GM23338 (cell line): ENCODE measurements at regions not wholly inside any gene's neighbourhood (a gene's known extent, or its start where the extent isn't known, plus 50 kb on each side); places are given as distances from the start of the nearest gene placed in this dataset.

ENCODE experiments used
- ATAC-seq: fragments of 200-7000 bp; cut with Tn5 transposase; 3 replicates; pipeline ENCODE4 v1.9.1; 2020
- DNase-seq: peaks from one replicate; pipeline ENCODE4 v3.0.0-alpha.2; 2015; ENCODE audit warnings: low spot score
- H2AFZ ChIP-seq: fragments of 200-600 bp; sonication (generic); 2 replicates; pipeline ENCODE4 v1.8.0; 2016; ENCODE audit warnings: antibody characterized with exemption, mild to moderate bottlenecking, moderate library complexity
- H3F3A ChIP-seq: fragments of 200-600 bp; sonication (generic); replicated peaks from 2 replicates; pipeline ENCODE4 v1.8.0; 2017; ENCODE audit warnings: antibody characterized with exemption, mixed run types, low read depth
- H3K27ac ChIP-seq: fragments of 200-600 bp; sonication (generic); 2 replicates; pipeline ENCODE4 v1.6.1; 2016; ENCODE audit warnings: low read depth
- H3K27me3 ChIP-seq: fragments of 200-600 bp; sonication (generic); 2 replicates; pipeline ENCODE4 v1.8.0; 2016; ENCODE audit warnings: mild to moderate bottlenecking, mixed run types, moderate library complexity; ENCODE audit not compliant: insufficient read depth
- H3K36me3 ChIP-seq: fragments of 200-600 bp; sonication (generic); 2 replicates; pipeline ENCODE4 v1.8.0; 2016; ENCODE audit warnings: mild to moderate bottlenecking; ENCODE audit not compliant: insufficient read depth
- H3K4me1 ChIP-seq: fragments of 200-600 bp; sonication (generic); 2 replicates; pipeline ENCODE4 v1.8.0; 2016; ENCODE audit warnings: mild to moderate bottlenecking, moderate library complexity; ENCODE audit not compliant: insufficient read depth
- H3K4me2 ChIP-seq: fragments of 200-600 bp; sonication (generic); 2 replicates; pipeline ENCODE4 v1.7.1; 2017; ENCODE audit warnings: mixed run types
- H3K4me3 ChIP-seq: fragments of 200-600 bp; sonication (generic); 2 replicates; pipeline ENCODE4 v1.6.1; 2016; ENCODE audit warnings: mixed run types
- H3K79me2 ChIP-seq: fragments of 200-600 bp; sonication (generic); replicated peaks from 2 replicates; pipeline ENCODE4 v1.8.0; 2017; ENCODE audit warnings: mild to moderate bottlenecking; ENCODE audit not compliant: insufficient read depth
- H3K9me2 ChIP-seq: fragments of 200-600 bp; sonication (generic); 2 replicates; pipeline ENCODE4 v1.8.0; 2017; ENCODE audit not compliant: insufficient read depth
- H4K20me1 ChIP-seq: fragments of 200-600 bp; sonication (generic); replicated peaks from 2 replicates; pipeline ENCODE4 v1.8.0; 2017; ENCODE audit warnings: mild to moderate bottlenecking; ENCODE audit not compliant: insufficient read depth
- H3K27ac Mint-ChIP-seq: 2 replicates; pipeline ENCODE4 v1.8.0; 2020; ENCODE audit warnings: inconsistent platforms, mild to moderate bottlenecking, moderate library complexity, mixed read lengths
- H3K27me3 Mint-ChIP-seq: 3 replicates; pipeline ENCODE4 v1.8.0; 2022; ENCODE audit warnings: low read depth, mild to moderate bottlenecking, moderate library complexity, mixed read lengths, inconsistent platforms; ENCODE audit not compliant: insufficient read depth, poor library complexity
- H3K36me3 Mint-ChIP-seq: 3 replicates; pipeline ENCODE4 v1.8.0; 2021; ENCODE audit warnings: low read depth, mild to moderate bottlenecking, inconsistent platforms, moderate library complexity, mixed read lengths
- H3K4me1 Mint-ChIP-seq: 3 replicates; pipeline ENCODE4 v1.8.0; 2020; ENCODE audit warnings: mild to moderate bottlenecking, inconsistent platforms, mixed read lengths
- H3K4me3 Mint-ChIP-seq: 3 replicates; pipeline ENCODE4 v1.8.0; 2021; ENCODE audit warnings: moderate library complexity, mild to moderate bottlenecking, inconsistent platforms, mixed read lengths
- H3K9me3 Mint-ChIP-seq: 3 replicates; pipeline ENCODE4 v1.8.0; 2020; ENCODE audit warnings: moderate library complexity, mild to moderate bottlenecking, inconsistent platforms, mixed read lengths
- CREB1 ChIP-seq: fragments of 250-450 bp; sonication (Bioruptor Pico); IDR thresholded peaks from 2 replicates; pipeline ENCODE4 v1.5.0; 2020; ENCODE audit warnings: low read depth, mild to moderate bottlenecking, moderate library complexity
- EZH2 ChIP-seq: fragments of 200-600 bp; sonication (generic); IDR thresholded peaks from one replicate; pipeline ENCODE4 v1.8.0; 2017; ENCODE audit warnings: antibody characterized with exemption, mild to moderate bottlenecking, low read depth; ENCODE audit not compliant: unreplicated experiment
- JUNB ChIP-seq: IDR thresholded peaks from one replicate; pipeline ENCODE4 v1.6.1; 2016; ENCODE audit warnings: antibody characterized with exemption; ENCODE audit not compliant: unreplicated experiment
- NANOG ChIP-seq: IDR thresholded peaks from 2 replicates; pipeline ENCODE4 v1.6.1; 2016; ENCODE audit warnings: antibody characterized with exemption, borderline replicate concordance
- POLR2AphosphoS5 ChIP-seq: IDR thresholded peaks from 2 replicates; pipeline ENCODE4 v1.6.1; 2016; ENCODE audit warnings: antibody characterized with exemption, low read depth
- STAT1 ChIP-seq: IDR thresholded peaks from one replicate; pipeline ENCODE4 v1.6.1; 2016; ENCODE audit warnings: antibody characterized with exemption; ENCODE audit not compliant: unreplicated experiment
- ZNF114 ChIP-seq: fragments of 250-450 bp; sonication (Bioruptor Pico); IDR thresholded peaks from 2 replicates; pipeline ENCODE4 v1.5.0; 2020; ENCODE audit warnings: mild to moderate bottlenecking, moderate library complexity
- ZNF462 ChIP-seq: fragments of 250-450 bp; sonication (Bioruptor Pico); IDR thresholded peaks from 2 replicates; pipeline ENCODE4 v1.5.0; 2020; ENCODE audit warnings: mild to moderate bottlenecking, moderate library complexity
- TF ChIP-seq, protein P1 (sequence below): IDR thresholded peaks from 2 replicates; pipeline ENCODE4 v1.6.1; 2016; ENCODE audit warnings: antibody characterized with exemption
- TF ChIP-seq, protein P2 (sequence below): IDR thresholded peaks from one replicate; pipeline ENCODE4 v1.6.1; 2018; ENCODE audit warnings: antibody characterized with exemption; ENCODE audit not compliant: unreplicated experiment

DNA sequence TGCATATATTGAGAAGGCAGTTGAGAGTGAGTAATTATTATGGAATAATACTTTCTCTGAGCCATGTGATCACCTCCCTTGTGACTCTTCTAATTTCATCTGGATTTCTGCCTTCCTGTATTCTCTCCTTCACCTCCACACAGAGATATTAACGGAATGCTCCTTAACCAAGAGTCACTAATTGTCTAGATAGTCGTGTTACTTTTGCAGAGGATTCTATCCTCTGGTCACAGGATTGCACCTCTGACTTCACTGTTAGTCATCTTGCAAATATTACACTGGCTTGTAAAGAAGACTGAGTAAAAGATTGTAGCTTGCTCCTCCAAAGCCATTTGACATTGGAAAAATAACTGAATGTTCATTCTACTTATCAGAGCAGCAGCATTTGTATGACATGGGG is 160.9 kb downstream of the SH2D1A start:
- Mint-ChIP-seq H3K27me3 (no peaks in the 10 kb centered on the region), H3K4me3 (no peak overlapping the region), H3K36me3 (no peaks in the 10 kb centered on the region), H3K27ac (no peak overlapping the region), H3K4me1 (peaks cover 26% of the 10 kb centered on the region), H3K9me3 (no peaks in the 10 kb centered on the region)
- no peaks in the 10 kb centered on the region for H3F3A ChIP-seq
- no peak overlapping the region for H3K27ac ChIP-seq
- H3K4me3 ChIP-seq, result no peak overlapping the region
- H3K4me1 ChIP-seq, result no peaks in the 10 kb centered on the region
- no peaks in the 10 kb centered on the region for H3K36me3 ChIP-seq
- no peak for TF ChIP-seq CREB1 (CRISPR knock-in tag)
- TF ChIP-seq ZNF462 (CRISPR knock-in tag), result no peak
- H4K20me1 ChIP-seq, result no peaks in the 10 kb centered on the region
- no peak overlapping the region for H3K4me2 ChIP-seq
- no peaks in the 10 kb centered on the region for H3K27me3 ChIP-seq
- H2AFZ ChIP-seq, result no peak overlapping the region
- no peaks in the 10 kb centered on the region for H3K79me2 ChIP-seq
- DNase-seq (no peak), ATAC-seq (no peak)
- H3K9me2 ChIP-seq, result no peaks in the 10 kb centered on the region

DNA sequence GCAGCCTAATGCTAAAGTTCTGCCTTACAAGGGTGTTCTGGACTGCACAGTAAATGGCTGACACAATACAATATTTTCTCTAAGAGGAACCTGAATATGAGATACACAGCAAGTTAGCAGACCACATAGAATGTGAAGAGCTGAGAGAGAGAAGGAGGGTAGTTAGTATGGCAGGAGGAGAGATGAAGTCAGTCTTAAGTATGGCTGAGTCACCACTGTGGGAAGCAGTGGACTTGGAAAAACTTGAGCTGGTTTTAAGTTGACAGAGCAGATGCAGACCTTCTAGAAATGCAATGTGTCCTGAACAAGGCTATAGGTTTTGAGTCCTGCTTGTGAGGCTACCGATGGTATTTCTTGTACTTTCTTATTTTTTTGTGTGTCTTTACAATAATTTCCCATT is 172.5 kb downstream of the SH2D1A start:
- Histone ChIP-seq H3F3A (no peaks in the 10 kb centered on the region), H3K4me1 (no peaks in the 10 kb centered on the region), H3K79me2 (no peaks in the 10 kb centered on the region), H3K9me2 (no peaks in the 10 kb centered on the region), H3K27me3 (no peaks in the 10 kb centered on the region), H3K4me2 (no peak overlapping the region), H4K20me1 (no peaks in the 10 kb centered on the region), H3K36me3 (no peaks in the 10 kb centered on the region), H2AFZ (no peak overlapping the region), H3K27ac (no peak overlapping the region), H3K4me3 (no peak overlapping the region)
- no peak for DNase-seq
- H3K27ac Mint-ChIP-seq, result no peak overlapping the region
- no peaks in the 10 kb centered on the region; the same call in 2 of the 3 replicates for H3K36me3 Mint-ChIP-seq
- peaks cover 3% of the 10 kb centered on the region; the same call in 2 of the 3 replicates for H3K9me3 Mint-ChIP-seq
- H3K27me3 Mint-ChIP-seq, result no peaks in the 10 kb centered on the region
- no peak for ATAC-seq
- H3K4me1 Mint-ChIP-seq, result no peaks in the 10 kb centered on the region
- no peak overlapping the region for H3K4me3 Mint-ChIP-seq
- TF ChIP-seq NANOG (no peak), EZH2 (no peak), CREB1 (CRISPR knock-in tag) (no peak), JUNB (no peak), ZNF114 (CRISPR knock-in tag) (no peak), STAT1 (no peak), POLR2AphosphoS5 (no peak)
- TF ChIP-seq, protein P1, sequence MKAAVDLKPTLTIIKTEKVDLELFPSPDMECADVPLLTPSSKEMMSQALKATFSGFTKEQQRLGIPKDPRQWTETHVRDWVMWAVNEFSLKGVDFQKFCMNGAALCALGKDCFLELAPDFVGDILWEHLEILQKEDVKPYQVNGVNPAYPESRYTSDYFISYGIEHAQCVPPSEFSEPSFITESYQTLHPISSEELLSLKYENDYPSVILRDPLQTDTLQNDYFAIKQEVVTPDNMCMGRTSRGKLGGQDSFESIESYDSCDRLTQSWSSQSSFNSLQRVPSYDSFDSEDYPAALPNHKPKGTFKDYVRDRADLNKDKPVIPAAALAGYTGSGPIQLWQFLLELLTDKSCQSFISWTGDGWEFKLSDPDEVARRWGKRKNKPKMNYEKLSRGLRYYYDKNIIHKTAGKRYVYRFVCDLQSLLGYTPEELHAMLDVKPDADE, result no peak
- TF ChIP-seq, protein P2, sequence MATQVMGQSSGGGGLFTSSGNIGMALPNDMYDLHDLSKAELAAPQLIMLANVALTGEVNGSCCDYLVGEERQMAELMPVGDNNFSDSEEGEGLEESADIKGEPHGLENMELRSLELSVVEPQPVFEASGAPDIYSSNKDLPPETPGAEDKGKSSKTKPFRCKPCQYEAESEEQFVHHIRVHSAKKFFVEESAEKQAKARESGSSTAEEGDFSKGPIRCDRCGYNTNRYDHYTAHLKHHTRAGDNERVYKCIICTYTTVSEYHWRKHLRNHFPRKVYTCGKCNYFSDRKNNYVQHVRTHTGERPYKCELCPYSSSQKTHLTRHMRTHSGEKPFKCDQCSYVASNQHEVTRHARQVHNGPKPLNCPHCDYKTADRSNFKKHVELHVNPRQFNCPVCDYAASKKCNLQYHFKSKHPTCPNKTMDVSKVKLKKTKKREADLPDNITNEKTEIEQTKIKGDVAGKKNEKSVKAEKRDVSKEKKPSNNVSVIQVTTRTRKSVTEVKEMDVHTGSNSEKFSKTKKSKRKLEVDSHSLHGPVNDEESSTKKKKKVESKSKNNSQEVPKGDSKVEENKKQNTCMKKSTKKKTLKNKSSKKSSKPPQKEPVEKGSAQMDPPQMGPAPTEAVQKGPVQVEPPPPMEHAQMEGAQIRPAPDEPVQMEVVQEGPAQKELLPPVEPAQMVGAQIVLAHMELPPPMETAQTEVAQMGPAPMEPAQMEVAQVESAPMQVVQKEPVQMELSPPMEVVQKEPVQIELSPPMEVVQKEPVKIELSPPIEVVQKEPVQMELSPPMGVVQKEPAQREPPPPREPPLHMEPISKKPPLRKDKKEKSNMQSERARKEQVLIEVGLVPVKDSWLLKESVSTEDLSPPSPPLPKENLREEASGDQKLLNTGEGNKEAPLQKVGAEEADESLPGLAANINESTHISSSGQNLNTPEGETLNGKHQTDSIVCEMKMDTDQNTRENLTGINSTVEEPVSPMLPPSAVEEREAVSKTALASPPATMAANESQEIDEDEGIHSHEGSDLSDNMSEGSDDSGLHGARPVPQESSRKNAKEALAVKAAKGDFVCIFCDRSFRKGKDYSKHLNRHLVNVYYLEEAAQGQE, result no peak
